ENCODE measurements at regions not wholly inside any gene's neighbourhood (a gene's known extent, or its start where the extent isn't known, plus 50 kb on each side); places are given as distances from the start of the nearest gene placed in this dataset.
"Not testable (repeated sequence)": the region's sequence is repeated elsewhere in the genome, so short reads cannot be mapped to it uniquely, and the experiment has no call there.

DNA sequence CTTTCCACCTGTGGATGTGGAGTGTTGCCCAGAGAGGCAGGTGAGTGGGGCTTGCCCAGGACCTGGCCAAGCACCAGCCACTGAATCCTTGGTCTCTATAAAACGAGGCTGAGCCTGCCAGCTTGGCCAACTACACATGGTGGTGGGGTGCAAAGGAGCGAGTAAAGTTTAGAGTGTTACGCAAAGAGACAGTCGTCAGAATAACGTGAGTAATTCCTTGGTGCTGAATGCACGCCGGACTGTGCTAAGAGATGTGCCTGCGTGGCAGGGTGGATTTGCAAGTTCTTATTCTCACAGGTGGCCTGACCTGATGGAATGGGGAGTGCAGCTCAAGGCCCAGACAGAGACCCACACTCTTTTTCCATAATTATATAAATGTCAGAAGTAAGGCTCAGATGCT is 88.6 kb upstream of the B3GAT1 start:
- no peak for TF ChIP-seq MYC (IDR thresholded peaks at IDR 0.05; ENCODE audit: low read depth, low read length)
- no peak for TF ChIP-seq MAX (IDR thresholded peaks at IDR 0.05; ENCODE audit: low read depth, low read length)
- no peak for TF ChIP-seq CTCF (IDR thresholded peaks at IDR 0.05; ENCODE audit: low read depth, low read length)
- no peak for TF ChIP-seq POLR2A (IDR thresholded peaks at IDR 0.05; ENCODE audit: extremely low read depth, insufficient read length)
- H3K4me3 ChIP-seq (ENCODE audit: low read depth, low read length): no peak overlapping the region
- no peak for DNase-seq (ENCODE audit: low read depth)

DNA sequence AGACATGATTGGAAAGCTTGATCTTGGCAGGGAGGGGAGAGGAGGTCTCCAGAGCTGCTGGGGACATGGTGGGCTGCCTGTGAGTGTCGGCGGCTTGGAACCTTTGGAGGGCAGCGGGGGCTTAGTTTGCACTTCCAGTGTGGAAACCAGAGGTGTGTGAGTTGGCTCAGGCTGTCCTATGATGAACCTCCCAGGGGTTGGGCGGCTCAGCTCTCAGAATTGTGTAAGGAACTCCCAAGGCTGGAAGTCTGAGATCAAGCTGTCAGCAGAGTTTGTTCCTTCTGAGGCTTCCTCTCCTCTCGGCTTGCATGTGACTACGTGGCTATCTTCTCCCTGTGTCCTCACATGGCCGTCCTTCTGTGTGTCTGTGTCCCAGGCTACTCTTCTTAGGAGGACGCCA is 87.9 kb upstream of the B3GAT1 start:
- TF ChIP-seq POLR2A (IDR thresholded peaks at IDR 0.05; ENCODE audit: extremely low read depth, insufficient read length): no peak
- no peak for TF ChIP-seq MAX (IDR thresholded peaks at IDR 0.05; ENCODE audit: low read depth, low read length)
- no peak for TF ChIP-seq CTCF (IDR thresholded peaks at IDR 0.05; ENCODE audit: low read depth, low read length)
- no peak for TF ChIP-seq MYC (IDR thresholded peaks at IDR 0.05; ENCODE audit: low read depth, low read length)
- no peak overlapping the region for H3K4me3 ChIP-seq (ENCODE audit: low read depth, low read length)
- no peak for DNase-seq (ENCODE audit: low read depth)

GRCh38 chr11:134498326-134499139 is 86.5 kb upstream of the B3GAT1 start:
- H3K4me3 ChIP-seq (ENCODE audit: low read depth, low read length): no peak overlapping the region
- DNase-seq (ENCODE audit: low read depth): no peak
- TF ChIP-seq CTCF (IDR thresholded peaks at IDR 0.05; ENCODE audit: low read depth, low read length) (no peak), MAX (IDR thresholded peaks at IDR 0.05; ENCODE audit: low read depth, low read length) (no peak), MYC (IDR thresholded peaks at IDR 0.05; ENCODE audit: low read depth, low read length) (no peak), POLR2A (IDR thresholded peaks at IDR 0.05; ENCODE audit: extremely low read depth, insufficient read length) (no peak)

DNA sequence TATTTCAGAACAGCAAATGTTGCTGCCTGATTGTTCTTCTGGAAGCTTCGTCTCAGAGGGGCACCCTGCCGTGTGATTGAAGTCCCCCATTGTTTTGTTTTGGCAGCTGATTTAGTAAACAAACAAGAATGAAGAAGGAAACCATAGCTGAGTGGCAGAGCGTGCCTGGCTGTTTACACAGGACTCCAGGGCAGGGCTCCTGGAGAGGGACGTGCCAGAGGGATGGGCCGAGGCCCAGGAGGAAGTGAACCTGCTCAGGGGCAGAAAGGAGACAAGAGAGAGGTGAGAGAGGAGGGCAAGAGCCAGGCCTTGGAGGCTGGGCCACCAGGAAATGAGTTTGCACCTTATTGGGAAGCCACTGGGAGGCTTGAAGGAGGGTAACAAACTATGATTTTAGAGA is 85.5 kb upstream of the B3GAT1 start:
- no peak overlapping the region for H3K4me3 ChIP-seq (ENCODE audit: low read depth, low read length)
- no peak for DNase-seq (ENCODE audit: low read depth)
- TF ChIP-seq MYC (IDR thresholded peaks at IDR 0.05; ENCODE audit: low read depth, low read length) (no peak), POLR2A (IDR thresholded peaks at IDR 0.05; ENCODE audit: extremely low read depth, insufficient read length) (no peak), CTCF (IDR thresholded peaks at IDR 0.05; ENCODE audit: low read depth, low read length) (no peak), MAX (IDR thresholded peaks at IDR 0.05; ENCODE audit: low read depth, low read length) (no peak)

DNA sequence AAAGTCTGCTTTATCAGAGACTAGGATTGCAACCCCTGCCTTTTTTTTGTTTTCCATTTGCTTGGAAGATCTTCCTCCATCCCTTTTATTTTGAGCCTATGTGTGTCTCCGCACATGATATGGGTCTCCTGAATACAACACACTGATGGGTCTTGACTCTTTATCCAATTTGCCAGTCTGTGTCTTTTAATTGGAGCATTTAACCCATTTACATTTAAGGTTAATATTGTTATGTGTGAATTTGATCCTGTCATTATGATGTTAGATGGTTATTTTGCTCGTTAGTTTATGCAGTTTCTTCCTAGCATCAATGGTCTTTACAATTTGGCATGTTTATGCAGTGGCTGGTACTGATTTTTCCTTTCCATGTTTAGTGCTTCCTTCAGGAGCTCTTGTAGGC is 84.0 kb upstream of the B3GAT1 start:
- H3K4me3 ChIP-seq (ENCODE audit: low read depth, low read length); DNase-seq (ENCODE audit: low read depth): not testable (repeated sequence)

DNA sequence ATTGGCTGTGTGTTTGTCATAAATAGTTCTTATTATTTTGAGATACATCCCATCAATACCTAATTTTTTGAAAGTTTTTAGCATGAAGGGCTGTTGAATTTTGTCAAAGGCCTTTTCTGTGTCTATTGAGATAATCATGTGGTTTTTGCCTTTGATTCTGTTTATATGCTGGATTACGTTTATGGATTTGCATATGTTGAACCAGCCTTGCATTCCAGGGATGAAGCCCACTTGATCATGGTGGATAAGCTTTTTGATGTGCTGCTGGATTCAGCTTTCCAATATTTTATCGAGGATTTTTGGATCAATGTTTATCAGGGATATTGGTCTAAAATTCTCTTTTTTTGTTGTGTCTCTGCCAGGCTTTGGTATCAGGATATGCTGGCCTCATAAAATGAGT is 82.4 kb upstream of the B3GAT1 start:
- H3K4me3 ChIP-seq (ENCODE audit: low read depth, low read length): not testable (repeated sequence)

DNA sequence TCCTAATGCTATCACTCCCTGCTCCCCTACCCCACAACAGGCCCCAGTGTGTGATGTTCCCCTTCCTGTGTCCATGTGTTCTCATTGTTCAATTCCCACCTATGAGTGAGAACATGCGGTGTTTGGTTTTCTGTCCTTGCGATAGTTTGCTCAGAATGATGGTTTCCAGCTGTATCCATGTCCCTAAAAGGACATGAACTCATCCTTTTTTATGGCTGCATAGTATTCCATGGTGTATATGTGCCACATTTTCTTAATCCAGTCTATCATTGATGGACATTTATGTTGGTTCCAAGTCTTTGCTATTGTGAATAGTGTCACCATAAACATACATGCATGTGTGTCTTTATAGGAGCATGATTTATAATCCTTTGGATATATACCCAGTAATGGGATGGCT is 80.4 kb upstream of the B3GAT1 start:
- H3K4me3 ChIP-seq (ENCODE audit: low read depth, low read length); DNase-seq (ENCODE audit: low read depth): not testable (repeated sequence)

More for the DNA sequence above, 82.4 kb upstream of the B3GAT1 start:
- not testable (repeated sequence) for DNase-seq (ENCODE audit: low read depth)

Measured in NB4 (cell line).